ENCODE measurements at regions not wholly inside any gene's neighbourhood (a gene's known extent, or its start where the extent isn't known, plus 50 kb on each side); places are given as distances from the start of the nearest gene placed in this dataset.

DNA sequence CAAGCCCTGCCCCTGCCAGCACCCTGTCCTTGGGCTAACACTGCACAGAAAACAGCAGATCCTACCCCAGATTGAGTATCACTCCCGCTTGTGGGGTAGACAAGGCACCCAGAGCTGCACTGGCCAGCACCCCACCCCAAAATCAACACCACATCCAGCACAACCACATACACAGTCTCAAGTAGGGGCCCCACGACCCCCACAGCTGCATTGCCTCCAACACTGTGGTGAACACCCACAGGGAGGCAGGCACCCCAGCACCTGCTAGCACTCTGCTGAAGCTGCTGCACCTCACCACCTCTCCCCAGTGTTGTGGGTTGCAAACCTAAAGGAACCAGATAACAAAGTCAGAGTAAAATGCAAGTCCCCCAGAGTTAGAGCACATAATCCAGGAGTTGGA is 589.9 kb downstream of the PCDH19 start:
- Mint-ChIP-seq H3K4me1 (ENCODE audit: low read depth) (no peaks in the 10 kb centered on the region), H3K27me3 (no peaks in the 10 kb centered on the region), H3K4me3 (no peak overlapping the region), H3K9me3 (no peaks in the 10 kb centered on the region), H3K36me3 (no peaks in the 10 kb centered on the region), H3K27ac (no peak overlapping the region)
- ChIA-PET POLR2A (no interaction called here), CTCF (no interaction called here)
- intact Hi-C loops (cut with micrococcal nuclease) = no loop called here
- no peak for DNase-seq

DNA sequence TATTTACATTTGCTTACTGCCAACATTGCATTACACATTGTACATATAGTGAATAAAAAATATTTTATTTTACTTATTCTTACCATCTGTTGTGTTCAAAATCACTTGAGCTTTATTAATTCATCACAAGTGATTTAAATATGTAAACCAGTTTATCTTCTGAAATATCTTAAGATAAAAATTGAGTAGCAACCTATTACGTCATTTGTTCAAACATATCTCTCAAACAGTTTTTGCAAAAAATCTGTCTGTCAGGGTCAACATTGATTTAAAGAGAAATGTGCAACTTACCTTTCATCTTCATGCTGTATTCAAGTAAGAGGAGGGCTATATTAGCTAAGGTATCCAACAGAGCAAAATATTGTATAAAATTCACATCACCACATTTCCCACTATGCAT is 610.1 kb downstream of the PCDH19 start:
- H3K9me3 Mint-ChIP-seq = peaks cover 4% of the 10 kb centered on the region
- intact Hi-C loops (cut with micrococcal nuclease) = no loop called here
- POLR2A ChIA-PET = no interaction called here
- H3K27ac Mint-ChIP-seq = no peak overlapping the region
- H3K4me1 Mint-ChIP-seq (ENCODE audit: low read depth) = no peaks in the 10 kb centered on the region
- CTCF ChIA-PET = no interaction called here
- DNase-seq = no peak
- no peak overlapping the region for H3K4me3 Mint-ChIP-seq
- no peaks in the 10 kb centered on the region for H3K27me3 Mint-ChIP-seq
- H3K36me3 Mint-ChIP-seq = no peaks in the 10 kb centered on the region

DNA sequence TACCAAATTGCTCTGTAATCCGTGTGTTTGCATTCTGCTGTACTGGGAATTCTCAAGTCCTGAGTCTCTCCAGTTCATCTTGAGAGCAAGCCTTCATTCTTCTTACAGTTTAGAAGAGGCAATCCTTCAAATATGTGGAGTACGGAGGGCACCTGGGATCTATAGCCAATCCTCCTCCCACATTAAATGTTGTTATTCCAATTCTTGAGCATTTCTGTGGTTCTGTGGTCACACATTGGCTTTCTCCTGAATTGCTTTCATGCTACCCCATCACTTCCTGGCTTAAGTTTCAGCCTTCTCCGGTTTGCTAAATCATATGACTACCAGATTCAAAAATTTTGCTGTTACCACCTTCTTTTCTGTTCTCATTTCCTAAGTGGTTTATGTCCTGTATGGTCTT is 611.1 kb downstream of the PCDH19 start:
- Mint-ChIP-seq H3K4me3 (no peak overlapping the region), H3K27ac (no peak overlapping the region), H3K27me3 (no peaks in the 10 kb centered on the region), H3K9me3 (peaks cover 6% of the 10 kb centered on the region), H3K4me1 (ENCODE audit: low read depth) (no peaks in the 10 kb centered on the region), H3K36me3 (no peaks in the 10 kb centered on the region)
- intact Hi-C loops (cut with micrococcal nuclease) = no loop called here
- CTCF ChIA-PET = no interaction called here
- no peak for DNase-seq
- POLR2A ChIA-PET = no interaction called here

DNA sequence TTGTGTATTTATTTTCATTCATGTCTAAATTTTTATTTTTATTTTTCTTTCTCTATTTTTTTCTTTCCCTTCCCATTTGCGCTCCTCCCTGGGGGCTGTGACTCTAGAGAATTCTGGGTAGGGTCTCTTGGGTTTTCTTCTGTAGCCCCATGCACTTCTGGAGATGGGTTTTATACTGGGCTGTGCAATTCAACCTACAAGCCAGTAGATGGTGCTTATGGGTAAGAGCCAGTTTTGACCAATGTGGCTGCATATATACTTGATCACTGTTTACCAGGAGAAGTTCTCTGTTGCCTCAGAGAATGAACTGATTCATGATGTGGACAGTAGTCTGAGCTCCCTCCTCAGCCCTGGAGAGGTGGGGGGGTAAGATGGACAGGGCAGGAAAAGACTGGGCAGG is 614.6 kb downstream of the PCDH19 start:
- H3K27me3 Mint-ChIP-seq = no peaks in the 10 kb centered on the region
- H3K36me3 Mint-ChIP-seq = no peaks in the 10 kb centered on the region
- no peak for DNase-seq
- H3K4me3 Mint-ChIP-seq = no peak overlapping the region
- H3K27ac Mint-ChIP-seq = no peak overlapping the region
- CTCF ChIA-PET = no interaction called here
- intact Hi-C loops (cut with micrococcal nuclease) = no loop called here
- POLR2A ChIA-PET = no interaction called here
- peaks cover 6% of the 10 kb centered on the region for H3K9me3 Mint-ChIP-seq
- H3K4me1 Mint-ChIP-seq (ENCODE audit: low read depth) = no peaks in the 10 kb centered on the region

DNA sequence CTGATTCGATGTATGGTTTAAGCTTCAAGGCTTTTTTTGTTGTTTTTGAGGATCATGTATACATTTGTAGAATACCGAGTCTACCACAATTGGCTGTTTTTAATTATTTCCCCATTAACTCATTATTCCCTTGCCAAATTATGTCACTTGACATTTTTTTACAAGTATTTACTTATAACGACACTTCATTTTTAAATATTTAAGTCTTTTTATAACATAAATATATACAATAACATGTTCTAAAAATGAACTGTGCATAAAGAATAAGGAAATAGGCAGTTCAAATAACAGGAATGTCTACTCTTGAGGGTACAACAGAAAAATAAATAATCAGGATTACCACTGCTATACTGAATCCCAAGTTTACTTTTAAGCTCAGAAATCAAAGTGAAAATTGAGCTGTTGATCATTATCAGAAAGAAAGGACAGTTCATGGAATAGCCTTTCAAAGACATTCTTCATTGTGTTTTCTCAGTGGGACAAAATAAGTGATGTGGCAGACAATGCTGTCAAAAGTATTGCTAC is 627.5 kb downstream of the PCDH19 start:
- Mint-ChIP-seq H3K9me3 (peaks cover 4% of the 10 kb centered on the region), H3K4me1 (ENCODE audit: low read depth) (no peaks in the 10 kb centered on the region), H3K27me3 (no peaks in the 10 kb centered on the region), H3K36me3 (no peaks in the 10 kb centered on the region), H3K27ac (no peak overlapping the region), H3K4me3 (no peak overlapping the region)
- no peak for DNase-seq
- ChIA-PET POLR2A (no interaction called here), CTCF (no interaction called here)
- intact Hi-C loops (cut with micrococcal nuclease) = no loop called here

DNA sequence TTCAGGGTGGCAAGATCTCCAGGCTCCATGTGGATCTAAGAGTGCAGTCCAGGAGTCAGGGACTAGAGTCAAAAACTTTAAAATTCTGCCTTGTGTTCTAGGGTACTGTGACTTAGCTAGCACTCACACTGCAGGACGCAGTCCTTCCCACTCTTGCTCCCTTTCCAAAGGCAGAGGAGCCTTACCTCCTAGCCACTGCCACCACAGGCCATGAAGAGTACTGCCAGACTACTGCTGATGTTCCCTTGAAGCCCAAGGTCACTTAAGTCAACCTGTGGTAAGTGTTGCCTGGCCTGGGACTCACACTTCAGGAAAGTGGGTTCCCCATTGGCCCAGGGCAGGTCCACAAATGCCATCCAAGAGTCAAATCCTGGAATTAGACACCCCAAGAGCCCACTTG is 632.2 kb downstream of the PCDH19 start:
- Mint-ChIP-seq H3K4me1 (ENCODE audit: low read depth) (no peaks in the 10 kb centered on the region), H3K9me3 (no peaks in the 10 kb centered on the region), H3K4me3 (no peak overlapping the region), H3K27ac (no peak overlapping the region), H3K27me3 (no peaks in the 10 kb centered on the region), H3K36me3 (no peaks in the 10 kb centered on the region)
- POLR2A ChIA-PET = no interaction called here
- CTCF ChIA-PET = no interaction called here
- DNase-seq = no peak
- intact Hi-C loops (cut with micrococcal nuclease) = no loop called here

DNA sequence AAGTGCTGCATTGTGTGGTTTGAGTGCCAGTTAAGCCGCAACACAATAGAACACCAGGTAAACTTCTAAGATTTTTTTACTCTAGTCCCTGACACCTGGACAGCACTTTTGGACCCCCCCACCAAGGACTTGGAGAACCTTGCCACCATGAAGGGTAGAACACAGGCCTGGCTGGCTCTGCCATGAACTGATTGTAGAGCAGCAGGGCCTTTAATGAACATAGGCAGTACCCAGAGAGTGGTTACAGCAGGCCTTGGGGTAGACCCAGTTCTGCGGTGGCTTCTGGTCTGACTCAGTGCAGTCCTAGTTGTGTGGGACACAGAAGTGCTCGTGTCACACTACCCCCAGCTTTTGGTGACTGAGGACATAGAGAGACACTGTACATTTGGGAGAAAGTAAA is 648.3 kb downstream of the PCDH19 start:
- Mint-ChIP-seq H3K27me3 (no peaks in the 10 kb centered on the region), H3K4me3 (no peak overlapping the region), H3K27ac (no peak overlapping the region), H3K4me1 (ENCODE audit: low read depth) (no peaks in the 10 kb centered on the region), H3K9me3 (peaks cover 6% of the 10 kb centered on the region), H3K36me3 (no peaks in the 10 kb centered on the region)
- intact Hi-C loops (cut with micrococcal nuclease) = no loop called here
- POLR2A ChIA-PET = no interaction called here
- no peak for DNase-seq
- CTCF ChIA-PET = no interaction called here

DNA sequence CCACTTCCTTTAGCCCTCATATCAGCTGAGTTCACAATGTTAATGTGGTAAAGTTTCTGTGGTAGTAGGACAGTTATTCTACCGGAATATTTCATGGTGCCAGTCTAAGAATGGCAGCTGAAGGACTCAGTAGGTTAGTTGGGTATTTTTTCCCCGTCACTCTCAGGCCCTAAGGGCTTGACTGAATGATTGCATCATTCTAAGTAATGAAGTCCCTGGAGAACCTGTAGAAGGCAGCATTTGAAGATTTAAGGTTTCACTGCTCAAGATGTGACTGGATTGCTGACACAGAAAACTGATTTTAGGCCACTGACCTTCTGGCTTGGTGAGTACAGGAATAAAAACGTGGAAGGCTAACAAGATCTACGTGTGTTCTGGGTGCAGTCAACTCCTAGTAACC is 657.3 kb downstream of the PCDH19 start:
- ChIA-PET POLR2A (no interaction called here), CTCF (no interaction called here)
- Mint-ChIP-seq H3K36me3 (no peaks in the 10 kb centered on the region), H3K9me3 (no peaks in the 10 kb centered on the region), H3K27ac (no peak overlapping the region), H3K27me3 (no peaks in the 10 kb centered on the region), H3K4me1 (ENCODE audit: low read depth) (no peaks in the 10 kb centered on the region), H3K4me3 (no peak overlapping the region)
- intact Hi-C loops (cut with micrococcal nuclease) = no loop called here
- DNase-seq = no peak

DNA sequence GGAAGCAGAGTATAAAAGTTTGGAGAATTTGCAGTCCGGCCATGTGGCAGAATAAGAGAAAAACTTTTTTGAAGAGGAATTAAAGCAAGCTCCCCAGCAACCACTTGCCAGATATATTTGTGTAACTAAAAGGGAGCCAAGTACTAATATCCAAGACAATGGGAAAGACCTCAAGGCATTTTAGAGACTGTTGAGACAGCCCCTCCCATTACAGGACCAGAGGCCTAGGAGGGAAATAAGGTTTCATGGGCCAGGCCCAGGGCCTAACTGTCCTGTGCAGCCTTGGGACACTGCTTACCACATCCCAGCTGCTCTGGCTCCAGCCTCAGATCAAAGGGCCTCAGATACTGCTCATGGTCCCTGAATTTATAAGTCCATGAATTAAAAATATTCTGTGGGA is 659.4 kb downstream of the PCDH19 start:
- CTCF ChIA-PET = no interaction called here
- POLR2A ChIA-PET = no interaction called here
- intact Hi-C loops (cut with micrococcal nuclease) = no loop called here
- DNase-seq = no peak
- H3K4me1 Mint-ChIP-seq (ENCODE audit: low read depth) = no peaks in the 10 kb centered on the region
- H3K36me3 Mint-ChIP-seq = no peaks in the 10 kb centered on the region
- no peaks in the 10 kb centered on the region for H3K27me3 Mint-ChIP-seq
- no peaks in the 10 kb centered on the region for H3K9me3 Mint-ChIP-seq
- H3K4me3 Mint-ChIP-seq = no peak overlapping the region
- no peak overlapping the region for H3K27ac Mint-ChIP-seq

DNA sequence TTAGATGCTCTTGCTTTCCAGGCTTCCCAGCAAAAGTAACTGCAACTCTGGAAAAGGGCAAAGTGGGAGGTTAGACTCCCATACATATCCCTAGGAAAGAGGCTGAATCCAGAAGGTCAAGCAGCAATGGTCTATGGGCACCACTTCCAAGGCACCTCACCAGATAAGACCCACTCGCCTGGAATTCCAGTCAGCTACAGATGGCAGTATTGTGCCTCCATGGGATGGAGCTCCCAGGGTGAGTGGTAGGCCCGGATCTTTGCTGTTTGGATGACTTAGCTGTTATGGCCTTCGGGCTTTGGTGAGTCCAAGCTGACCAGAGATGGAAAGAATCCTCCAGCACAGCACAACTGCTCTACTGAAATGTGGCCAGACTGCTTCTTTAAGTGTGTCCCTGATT is 688.0 kb downstream of the PCDH19 start:
- H3K27me3 Mint-ChIP-seq = no peaks in the 10 kb centered on the region
- ChIA-PET CTCF (no interaction called here), POLR2A (no interaction called here)
- intact Hi-C loops (cut with micrococcal nuclease) = no loop called here
- no peak for DNase-seq
- no peak overlapping the region for H3K27ac Mint-ChIP-seq
- H3K9me3 Mint-ChIP-seq = peaks cover 2% of the 10 kb centered on the region
- no peaks in the 10 kb centered on the region for H3K4me1 Mint-ChIP-seq (ENCODE audit: low read depth)
- no peak overlapping the region for H3K4me3 Mint-ChIP-seq
- no peaks in the 10 kb centered on the region for H3K36me3 Mint-ChIP-seq

DNA sequence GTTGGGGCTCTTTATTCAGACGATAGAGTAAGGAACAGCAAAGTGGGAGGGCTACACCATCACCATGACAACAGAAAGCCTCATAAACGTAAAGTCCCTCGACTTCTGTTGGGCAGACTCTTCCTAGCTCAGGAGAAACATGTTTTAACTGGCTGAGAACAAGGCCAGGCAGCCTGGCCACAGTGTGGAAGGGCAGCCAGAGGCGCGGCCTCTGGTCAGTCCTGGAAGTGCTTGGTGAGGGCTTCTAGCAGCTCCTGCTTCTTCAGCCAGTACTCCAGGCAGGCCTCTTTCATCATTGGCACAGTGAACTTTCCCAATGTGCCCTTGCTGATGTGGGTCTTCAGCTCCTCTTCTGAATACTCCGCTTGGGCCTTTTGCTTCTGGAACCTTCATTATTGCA is 690.9 kb downstream of the PCDH19 start:
- H3K27me3 Mint-ChIP-seq = no peaks in the 10 kb centered on the region
- H3K36me3 Mint-ChIP-seq = no peaks in the 10 kb centered on the region
- H3K4me1 Mint-ChIP-seq (ENCODE audit: low read depth) = no peaks in the 10 kb centered on the region
- CTCF ChIA-PET = no interaction called here
- POLR2A ChIA-PET = no interaction called here
- H3K27ac Mint-ChIP-seq = no peak overlapping the region
- peaks cover 4% of the 10 kb centered on the region for H3K9me3 Mint-ChIP-seq
- no peak for DNase-seq
- no peak overlapping the region for H3K4me3 Mint-ChIP-seq
- intact Hi-C loops (cut with micrococcal nuclease) = no loop called here

DNA sequence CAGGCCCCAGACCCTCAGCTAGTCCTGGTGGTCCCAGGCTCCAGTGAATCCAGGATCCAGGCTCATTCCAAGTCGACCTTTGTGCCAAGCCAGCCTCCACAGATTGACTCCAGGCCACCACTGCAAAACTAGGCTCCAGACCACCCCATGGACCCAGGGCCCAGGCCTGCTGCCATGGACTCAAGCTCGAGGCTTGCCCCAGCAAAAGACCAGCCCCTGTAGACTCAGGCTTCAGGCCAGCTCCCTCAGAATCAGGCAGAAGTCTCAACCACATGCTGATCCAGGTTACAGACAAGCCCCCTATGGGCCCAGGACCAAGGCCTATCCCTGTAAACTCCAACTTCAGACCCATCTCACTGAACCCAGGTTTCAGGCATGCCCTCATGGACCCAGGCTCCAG is 692.4 kb downstream of the PCDH19 start:
- peaks cover 4% of the 10 kb centered on the region for H3K9me3 Mint-ChIP-seq
- POLR2A ChIA-PET = no interaction called here
- intact Hi-C loops (cut with micrococcal nuclease) = no loop called here

DNA sequence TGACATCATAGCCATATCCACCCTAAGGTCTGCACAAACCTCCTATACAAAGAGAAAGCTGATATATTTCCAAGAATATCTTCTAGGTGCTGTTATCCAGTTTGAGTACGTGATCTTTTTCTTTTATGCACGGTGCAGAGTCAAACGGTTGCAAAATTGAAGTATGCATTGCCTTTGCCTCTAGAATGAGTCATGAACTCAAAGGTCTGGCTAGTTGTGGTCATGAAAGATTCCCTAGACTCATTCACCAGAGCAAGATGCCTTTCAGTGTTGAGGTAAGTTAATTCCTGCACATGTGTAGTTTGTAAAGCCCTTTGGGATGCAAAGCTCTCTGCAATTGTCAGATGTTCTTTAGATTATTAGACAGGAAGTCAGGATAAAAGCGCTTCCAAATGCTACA is 704.4 kb downstream of the PCDH19 start:
- Mint-ChIP-seq H3K4me3 (no peak overlapping the region), H3K27ac (no peak overlapping the region), H3K36me3 (no peaks in the 10 kb centered on the region), H3K27me3 (no peaks in the 10 kb centered on the region), H3K4me1 (ENCODE audit: low read depth) (no peaks in the 10 kb centered on the region), H3K9me3 (no peaks in the 10 kb centered on the region)
- ChIA-PET CTCF (no interaction called here), POLR2A (no interaction called here)
- DNase-seq = no peak
- intact Hi-C loops (cut with micrococcal nuclease) = no loop called here

More for the DNA sequence above, 692.4 kb downstream of the PCDH19 start:
- CTCF ChIA-PET = no interaction called here
- Mint-ChIP-seq H3K27me3 (no peaks in the 10 kb centered on the region), H3K27ac (no peak overlapping the region), H3K4me1 (ENCODE audit: low read depth) (no peaks in the 10 kb centered on the region), H3K4me3 (no peak overlapping the region), H3K36me3 (no peaks in the 10 kb centered on the region)
- DNase-seq = no peak

DNA sequence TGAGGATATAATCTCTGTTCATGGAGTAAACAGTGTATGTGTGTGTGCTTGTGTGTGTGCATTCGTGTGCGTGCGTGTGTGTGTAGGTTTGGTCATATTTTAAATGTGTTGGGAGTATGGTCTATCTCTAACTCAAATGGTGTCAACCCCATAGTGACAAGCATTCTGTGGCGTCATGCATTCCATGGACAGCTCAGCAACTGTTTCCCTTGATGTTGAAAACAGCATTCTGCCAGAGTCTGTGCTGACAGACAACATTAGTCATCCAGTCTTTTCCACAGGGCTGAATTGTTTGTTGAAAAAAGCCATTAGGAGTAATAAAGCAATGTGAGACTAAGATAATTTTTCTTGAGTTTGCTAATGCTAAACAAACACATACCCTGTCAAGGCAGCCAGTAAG is 706.6 kb downstream of the PCDH19 start:
- POLR2A ChIA-PET = no interaction called here
- Mint-ChIP-seq H3K27ac (no peak overlapping the region), H3K27me3 (no peaks in the 10 kb centered on the region), H3K36me3 (no peaks in the 10 kb centered on the region), H3K4me3 (no peak overlapping the region), H3K9me3 (no peaks in the 10 kb centered on the region), H3K4me1 (ENCODE audit: low read depth) (no peaks in the 10 kb centered on the region)
- intact Hi-C loops (cut with micrococcal nuclease) = no loop called here
- no peak for DNase-seq
- CTCF ChIA-PET = no interaction called here
